Skeletal muscle cell (primary cell): ENCODE measurements at regions not wholly inside any gene's neighbourhood (a gene's known extent, or its start where the extent isn't known, plus 50 kb on each side); places are given as distances from the start of the nearest gene placed in this dataset.
A peak's percentile ranks its signal among the peaks of the same experiment; 100 is the strongest.
"Not testable (repeated sequence)": the region's sequence is repeated elsewhere in the genome, so short reads cannot be mapped to it uniquely, and the experiment has no call there.

Experiments used
- DNase-seq: peaks from one replicate; pipeline ENCODE4 v3.0.0-alpha.2; 2010; ENCODE audit warnings: low read depth
- H3K4me3 ChIP-seq: 2 replicates; pipeline ENCODE4 v1.5.1; 2011; ENCODE audit warnings: low read depth, mild to moderate bottlenecking, control low read depth, low read length, moderate library complexity

DNA sequence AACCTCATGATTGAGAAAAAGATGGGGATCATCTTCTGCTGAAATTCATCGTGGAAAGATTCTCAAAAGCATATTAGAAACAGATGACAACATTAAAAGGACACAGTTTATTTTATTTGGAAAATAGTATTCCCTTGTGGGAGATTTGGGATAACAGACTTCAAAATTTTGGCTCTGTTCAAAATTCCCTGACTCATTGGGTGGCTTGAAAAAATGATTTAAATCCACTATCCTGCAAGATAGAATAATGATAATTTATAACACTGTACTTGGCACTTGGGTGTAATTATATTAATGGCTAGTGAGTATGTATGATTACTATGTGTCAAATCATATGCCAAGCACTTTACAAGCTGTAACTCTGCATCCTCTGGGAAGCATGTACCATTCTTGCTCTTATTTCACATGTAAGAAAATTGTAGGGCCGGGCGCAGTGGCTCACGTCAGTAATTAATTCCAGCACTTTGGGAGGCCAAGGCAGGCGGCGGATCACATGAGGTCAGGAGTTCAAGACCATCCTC lies 128.8 kb downstream of the LMNTD1 start:
- H3K4me3 ChIP-seq: no peak overlapping the region
- no peak for DNase-seq

DNA sequence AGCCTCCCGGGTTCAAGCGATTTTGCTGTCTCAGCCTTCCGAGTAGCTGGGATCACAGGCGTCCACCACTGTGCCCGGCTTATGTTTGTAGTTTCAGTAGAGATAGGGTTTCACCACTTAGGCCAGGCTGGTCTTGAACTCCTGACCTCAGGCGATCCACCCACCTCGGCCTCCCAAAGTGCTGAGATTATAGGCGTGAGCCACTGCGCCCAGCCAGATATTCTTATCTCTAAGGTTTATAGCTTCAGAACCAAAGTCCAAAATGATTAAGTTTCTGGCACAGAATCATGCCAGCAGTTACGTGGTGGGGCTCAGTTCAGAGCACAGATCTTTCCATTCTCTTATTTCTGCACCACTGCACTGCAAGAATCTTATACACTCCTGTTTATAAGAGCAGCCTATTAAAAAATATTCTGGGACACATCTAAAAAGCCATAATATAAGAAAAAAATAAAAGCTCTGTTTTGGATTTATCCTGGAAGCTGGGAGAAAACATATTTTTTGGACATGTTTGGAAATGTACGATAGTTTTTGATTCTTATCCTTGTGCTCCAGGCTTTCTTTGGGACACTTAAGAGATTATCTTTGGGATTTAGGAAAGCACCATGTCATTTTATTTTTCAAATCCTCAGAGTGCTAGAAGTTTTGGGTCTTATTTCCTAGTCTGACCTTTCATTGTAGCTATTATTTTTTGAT lies 129.6 kb downstream of the LMNTD1 start:
- DNase-seq: no peak
- H3K4me3 ChIP-seq: no peak overlapping the region

DNA sequence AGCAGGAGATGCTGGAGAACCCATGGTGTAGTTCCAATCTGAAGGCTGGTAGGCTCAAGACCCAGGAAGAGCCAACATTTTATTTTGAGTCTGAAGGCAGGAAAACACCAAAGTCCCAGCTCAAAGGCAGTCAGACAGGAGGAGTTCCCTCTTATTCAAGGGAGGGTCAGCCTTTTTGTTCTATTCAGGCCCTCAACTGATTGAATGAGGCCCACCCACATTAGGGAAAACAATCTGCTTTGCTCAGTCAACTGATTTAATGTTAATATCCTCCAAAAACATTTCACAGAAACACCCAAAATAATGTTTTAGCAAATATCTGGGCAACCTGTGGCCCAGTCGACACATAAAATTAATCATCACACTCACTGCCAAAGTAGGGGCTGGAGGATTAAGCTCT lies 130.8 kb downstream of the LMNTD1 start:
- DNase-seq: no peak
- H3K4me3 ChIP-seq: no peak overlapping the region

DNA sequence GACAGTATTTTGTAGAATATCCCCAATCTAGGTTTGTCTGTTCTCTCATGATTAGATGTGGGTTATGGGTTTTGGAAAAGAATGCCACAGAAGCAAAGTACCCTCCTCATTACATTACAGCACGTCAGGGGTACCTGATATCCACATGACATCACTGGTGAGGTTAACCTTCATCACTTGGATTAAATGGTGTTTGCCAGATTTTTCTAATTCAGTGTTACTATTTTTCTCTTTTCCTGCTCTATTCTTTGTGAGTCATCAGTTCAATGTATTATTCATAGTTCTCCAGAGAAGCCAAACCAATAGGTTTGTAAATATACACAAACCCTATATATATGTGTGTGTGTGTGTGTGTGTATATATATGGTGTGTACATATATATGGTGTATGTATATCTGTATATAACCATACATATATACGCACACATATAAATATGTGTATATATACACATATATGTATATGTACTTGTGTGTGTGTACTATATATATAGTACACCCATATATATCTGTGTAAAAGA lies 131.4 kb downstream of the LMNTD1 start:
- DNase-seq: no peak
- H3K4me3 ChIP-seq: no peak overlapping the region

DNA sequence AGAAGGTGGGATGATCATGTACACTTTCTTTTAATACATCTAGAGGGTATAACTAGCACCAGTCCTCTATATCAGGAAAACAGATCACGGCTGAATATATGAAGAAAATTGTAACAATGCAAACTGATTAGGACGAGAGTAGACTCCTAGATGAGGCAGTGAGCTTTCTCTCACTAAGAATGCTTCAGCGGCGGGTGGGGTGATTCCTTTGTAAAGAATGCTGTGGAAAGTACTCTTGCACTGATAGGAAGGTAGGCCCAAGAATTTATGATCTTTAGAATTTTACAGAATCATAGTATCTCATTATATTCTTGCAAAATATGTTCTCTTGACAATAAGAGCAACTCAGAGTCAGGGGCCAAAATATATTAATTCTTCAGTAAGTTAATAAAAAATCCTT lies 133.0 kb downstream of the LMNTD1 start:
- no peak for DNase-seq
- H3K4me3 ChIP-seq: no peak overlapping the region

DNA sequence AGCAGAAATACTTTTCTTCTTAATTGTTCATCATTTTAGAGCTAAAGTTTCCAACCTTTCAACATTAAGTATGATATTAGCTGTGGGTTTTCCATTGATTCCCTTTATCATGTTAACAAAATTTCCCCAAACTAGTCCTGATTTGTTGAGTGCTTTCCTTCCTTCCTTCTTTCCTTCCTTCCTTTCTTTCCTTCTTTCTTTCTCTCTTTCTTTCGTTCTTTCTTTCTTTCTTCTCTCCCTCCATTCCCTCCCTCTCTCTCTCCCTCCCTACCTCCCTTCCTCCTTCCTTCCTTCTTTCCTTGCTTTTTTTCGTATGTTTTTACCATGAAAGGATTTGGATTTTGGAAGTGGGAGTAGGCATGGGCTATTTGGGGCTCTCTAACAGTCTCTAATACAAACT lies 133.5 kb downstream of the LMNTD1 start:
- no peak overlapping the region for H3K4me3 ChIP-seq
- no peak for DNase-seq

DNA sequence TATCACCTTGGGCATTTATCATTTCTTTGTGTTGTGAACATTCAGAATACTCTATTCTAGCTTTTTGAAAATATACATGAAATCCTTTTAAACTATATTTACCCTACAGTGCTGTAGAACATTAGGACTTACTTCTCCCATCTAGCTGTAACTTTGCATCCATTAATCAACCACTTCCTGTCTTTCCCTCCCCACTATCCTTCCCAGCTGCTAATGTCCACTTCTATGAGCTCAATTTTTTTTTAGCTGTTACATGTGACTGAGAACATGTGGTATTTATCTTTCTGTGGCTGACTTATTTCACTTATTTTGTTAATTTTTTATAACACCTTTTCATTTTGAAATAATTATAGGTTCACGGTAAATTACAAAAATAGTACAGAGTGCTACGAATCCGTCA lies 136.0 kb downstream of the LMNTD1 start:
- no peak overlapping the region for H3K4me3 ChIP-seq
- DNase-seq: no peak

DNA sequence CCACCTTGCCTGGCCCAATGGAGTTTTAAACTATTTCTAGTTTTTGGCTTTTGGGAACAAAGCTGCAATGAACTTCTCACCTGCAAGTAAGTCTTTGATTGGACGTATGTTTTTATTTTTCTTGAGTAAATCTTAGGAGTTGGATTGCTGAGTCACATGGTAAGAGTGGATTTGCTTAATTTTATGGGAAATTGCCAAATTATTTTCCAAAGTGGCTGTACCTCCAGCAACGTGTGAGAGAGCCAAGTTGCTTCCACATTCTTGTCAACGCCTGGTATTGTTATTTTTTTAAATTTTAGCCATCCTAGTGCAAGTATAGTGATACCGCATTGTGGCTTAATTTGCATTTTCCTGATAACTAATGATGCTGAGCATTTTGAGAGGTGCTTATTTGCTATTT lies 136.6 kb downstream of the LMNTD1 start:
- H3K4me3 ChIP-seq: no peak overlapping the region
- no peak for DNase-seq

DNA sequence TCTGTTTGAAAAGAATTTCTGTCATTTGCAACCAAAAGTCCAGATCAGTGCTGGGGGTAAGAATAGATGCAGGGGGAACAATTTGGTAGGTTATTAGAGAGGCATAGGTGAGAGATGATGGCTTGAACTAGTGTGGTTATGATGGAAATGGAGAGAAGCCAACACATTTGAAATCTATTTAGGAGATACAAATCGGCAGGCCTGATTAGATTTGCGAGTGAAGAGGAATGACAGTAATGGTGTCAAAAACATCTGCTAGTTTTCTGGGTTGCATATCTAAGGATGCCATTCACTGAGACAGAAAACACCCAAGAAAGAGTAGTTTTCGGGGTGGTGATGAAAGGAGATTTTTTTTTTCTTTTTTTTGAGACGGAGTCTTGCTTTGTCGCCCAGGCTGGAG lies 138.1 kb downstream of the LMNTD1 start:
- H3K4me3 ChIP-seq: no peak overlapping the region
- no peak for DNase-seq

DNA sequence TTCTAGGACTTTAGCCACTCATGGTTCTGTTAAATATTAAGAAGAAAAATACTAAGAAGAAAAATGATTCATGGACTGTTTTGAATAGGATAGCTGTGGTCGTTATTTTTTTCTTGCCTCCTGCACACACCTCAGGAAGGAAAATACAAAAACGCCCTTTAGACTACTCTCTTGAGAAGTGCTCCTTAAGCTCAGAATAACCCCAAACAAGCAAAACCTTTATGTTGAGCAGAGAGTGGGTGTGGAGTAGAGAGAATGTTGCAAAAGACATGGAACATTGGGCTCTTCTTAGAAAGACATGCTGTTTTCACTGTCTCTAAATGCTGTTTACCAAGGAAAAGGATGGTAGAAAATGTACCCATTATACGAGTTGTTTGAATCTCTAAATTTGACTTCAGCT lies 140.3 kb downstream of the LMNTD1 start:
- no peak for DNase-seq
- H3K4me3 ChIP-seq: no peak overlapping the region

DNA sequence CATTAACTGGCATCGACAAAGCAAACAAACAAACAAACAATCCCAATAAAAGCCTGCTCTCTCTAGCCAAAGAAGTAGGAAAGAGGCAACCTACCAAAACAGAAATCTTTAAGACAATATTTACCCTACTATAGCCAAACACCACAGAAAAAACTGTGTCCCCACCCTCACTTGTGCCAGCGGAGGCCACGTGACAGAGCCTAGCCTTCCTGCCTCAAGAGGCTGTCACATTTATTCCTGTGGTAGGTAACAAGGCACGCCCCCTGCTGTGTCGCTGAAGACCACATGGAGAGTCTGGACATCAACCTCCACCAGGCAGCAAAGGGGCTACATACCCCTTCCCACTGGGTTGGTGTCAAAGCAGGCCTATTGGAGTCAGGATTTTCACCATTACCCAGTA lies 148.1 kb downstream of the LMNTD1 start:
- no peak overlapping the region for H3K4me3 ChIP-seq
- DNase-seq: no peak

DNA sequence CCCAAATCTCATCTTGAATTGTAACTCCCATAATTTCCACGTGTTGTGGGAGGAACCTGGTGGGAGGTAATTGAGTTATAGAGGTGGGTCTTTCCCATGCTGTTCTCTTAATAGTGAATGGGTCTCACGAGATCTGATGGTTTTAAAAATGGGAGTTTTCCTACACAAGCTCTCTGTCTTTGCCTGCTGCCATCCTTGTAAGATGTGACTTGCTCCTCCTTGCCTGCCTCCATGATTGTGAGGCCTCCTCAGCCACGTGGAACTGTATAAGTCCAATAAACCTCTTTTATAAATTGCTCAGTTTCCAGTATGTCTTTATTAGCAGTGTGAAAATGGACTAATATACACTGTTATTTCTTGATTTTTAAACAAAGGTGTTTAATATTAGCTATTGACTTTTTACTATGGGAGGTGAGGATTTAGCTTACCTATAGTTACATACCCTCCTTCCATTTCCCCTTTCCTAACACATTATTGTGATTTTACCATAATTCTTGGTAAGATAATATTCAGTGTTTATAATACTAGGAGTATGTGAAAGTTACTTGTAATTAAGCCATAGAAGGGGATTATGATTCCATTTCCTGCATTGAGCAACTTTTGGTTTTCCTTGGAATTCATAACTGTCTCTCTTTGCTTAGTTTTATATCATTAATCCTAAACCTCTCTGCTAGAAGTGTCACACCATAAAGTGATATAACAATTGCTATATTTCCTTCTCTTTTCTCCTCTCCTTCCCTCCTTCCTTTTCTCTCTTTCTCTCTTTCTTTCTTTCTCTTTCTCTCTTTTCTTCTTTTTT lies 151.0 kb upstream of the KRAS start:
- no peak for DNase-seq
- no peak overlapping the region for H3K4me3 ChIP-seq

DNA sequence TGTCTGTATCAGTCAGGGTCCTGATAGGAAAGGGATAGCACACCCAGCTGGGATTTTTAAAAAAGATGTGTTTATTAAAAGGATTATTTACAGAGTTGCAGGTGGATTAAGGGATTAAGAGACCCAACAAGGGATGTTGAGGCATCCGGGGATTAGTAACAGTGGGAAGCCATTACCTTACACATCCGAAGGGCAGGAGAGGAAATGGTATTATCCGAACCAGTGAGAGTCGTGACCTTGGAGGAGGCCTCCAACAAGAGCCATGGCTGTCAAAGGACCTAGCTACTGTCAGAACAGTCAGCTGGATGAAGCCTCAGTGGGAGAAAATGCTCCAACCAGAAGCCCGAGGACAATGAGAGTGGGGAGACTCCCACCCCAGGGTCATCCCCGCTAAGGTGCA lies 146.3 kb upstream of the KRAS start:
- no peak for DNase-seq
- H3K4me3 ChIP-seq: no peak overlapping the region

DNA sequence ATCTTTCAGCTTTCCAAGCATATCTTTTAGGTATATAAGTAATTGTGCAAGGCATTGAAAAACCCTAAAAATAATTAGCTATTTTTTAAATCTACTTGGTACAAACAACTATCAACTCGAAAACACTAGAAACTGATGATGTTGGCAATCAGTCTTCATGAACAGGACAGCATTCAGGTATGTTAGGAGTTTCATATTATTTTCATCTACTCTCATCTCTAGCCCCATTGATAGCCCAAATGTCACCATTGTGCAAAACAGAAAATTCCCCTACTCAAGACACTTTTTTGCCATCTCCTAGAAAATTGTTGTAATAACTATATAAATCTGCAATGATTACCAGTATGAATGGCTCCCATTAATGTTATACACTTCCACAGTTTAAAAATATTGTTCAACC lies 144.5 kb upstream of the KRAS start:
- no peak for DNase-seq
- H3K4me3 ChIP-seq: no peak overlapping the region

DNA sequence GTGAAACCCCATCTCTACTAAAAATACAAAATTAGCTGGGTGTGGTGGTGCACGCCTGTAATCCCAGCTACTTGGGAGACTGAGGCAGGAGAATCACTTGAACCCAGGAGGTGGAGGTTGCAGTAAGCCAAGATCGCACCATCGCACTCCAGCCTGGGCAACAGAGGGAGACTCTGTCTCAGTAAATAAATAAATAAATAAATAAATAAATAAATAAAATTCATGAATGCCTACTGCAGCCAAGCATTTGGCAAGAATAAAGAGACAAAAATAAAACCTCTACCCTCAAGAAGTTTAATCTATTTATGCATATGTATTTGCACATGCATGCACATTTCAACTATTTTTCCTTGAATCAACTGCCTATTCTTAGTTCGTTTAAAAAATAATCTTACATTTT lies 144.0 kb upstream of the KRAS start:
- not testable (repeated sequence) for H3K4me3 ChIP-seq, DNase-seq

DNA sequence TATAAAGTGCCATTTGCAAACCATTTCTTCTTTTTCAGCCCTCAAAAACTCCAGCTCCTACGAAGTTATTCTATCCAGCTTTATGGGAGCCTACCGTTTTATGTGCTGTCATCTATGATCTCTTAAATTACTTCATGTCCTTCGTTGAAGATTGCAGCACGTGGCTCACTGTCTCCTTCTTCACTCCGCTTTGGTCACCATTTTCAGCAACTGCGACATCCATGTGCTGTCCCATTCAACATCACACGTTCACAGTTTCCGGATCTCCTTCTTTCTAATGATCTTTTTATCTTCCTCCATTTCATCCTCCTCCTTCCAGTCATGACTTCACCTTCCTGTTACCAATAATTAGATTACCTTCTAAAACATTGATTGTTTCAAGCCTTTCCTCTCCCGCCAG lies 143.3 kb upstream of the KRAS start:
- H3K4me3 ChIP-seq: no peak overlapping the region
- DNase-seq: no peak

DNA sequence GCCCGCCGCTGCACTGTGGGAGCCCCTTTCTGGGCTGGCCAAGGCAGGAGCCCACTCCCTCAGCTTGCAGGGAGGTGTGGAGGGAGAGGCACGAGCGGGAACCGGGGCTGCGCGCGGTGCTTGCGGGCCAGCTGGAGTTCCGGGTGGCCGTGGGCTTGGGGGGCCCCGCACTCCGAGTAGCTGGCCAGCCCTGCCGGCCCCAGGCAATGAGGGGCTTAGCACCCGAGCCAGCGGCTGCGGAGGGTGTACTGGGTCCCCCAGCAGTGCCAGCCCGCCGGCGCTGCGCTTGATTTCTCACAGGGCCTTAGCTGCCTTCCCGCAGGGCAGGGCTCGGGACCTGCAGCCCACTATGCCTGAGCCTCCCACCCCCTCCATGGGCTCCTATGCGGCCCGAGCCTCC lies 140.6 kb upstream of the KRAS start:
- H3K4me3 ChIP-seq, DNase-seq: not testable (repeated sequence)

DNA sequence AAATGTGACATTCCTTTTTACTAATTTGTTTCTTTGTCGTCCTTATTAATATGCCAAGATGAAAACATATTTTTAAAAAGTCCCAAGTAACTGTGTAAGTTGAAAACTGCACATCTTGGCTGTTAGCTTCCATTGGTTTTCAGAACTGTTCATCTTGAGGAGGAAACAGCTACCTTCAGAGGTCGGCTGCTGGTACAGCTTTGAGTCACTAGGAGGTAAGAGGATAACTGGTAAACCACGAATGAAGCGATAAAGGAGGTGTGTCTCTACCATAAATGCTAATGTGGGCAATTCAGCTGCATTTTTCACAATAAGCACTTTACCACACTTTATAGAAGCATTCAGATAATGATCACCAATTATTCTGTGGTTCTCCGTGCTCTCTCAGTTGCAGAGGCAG lies 137.5 kb upstream of the KRAS start:
- no peak for DNase-seq

DNA sequence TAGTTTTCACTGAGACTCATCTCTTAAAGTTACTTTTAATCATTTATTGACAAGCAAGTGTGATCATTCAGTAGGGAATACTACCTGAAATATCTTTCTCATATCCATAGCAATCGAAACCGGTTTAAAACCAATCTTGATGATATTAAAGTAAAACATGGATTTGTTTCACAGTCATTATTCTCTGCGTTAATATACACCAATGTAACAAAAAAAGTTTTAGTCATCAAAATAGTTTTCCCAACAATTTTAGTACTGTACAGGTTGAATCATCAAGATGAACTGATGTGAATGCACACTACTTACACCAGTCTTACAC lies 137.0 kb upstream of the KRAS start:
- DNase-seq: no peak
- H3K4me3 ChIP-seq: no peak overlapping the region

More for the DNA sequence above, 137.5 kb upstream of the KRAS start:
- no peak overlapping the region for H3K4me3 ChIP-seq

DNA sequence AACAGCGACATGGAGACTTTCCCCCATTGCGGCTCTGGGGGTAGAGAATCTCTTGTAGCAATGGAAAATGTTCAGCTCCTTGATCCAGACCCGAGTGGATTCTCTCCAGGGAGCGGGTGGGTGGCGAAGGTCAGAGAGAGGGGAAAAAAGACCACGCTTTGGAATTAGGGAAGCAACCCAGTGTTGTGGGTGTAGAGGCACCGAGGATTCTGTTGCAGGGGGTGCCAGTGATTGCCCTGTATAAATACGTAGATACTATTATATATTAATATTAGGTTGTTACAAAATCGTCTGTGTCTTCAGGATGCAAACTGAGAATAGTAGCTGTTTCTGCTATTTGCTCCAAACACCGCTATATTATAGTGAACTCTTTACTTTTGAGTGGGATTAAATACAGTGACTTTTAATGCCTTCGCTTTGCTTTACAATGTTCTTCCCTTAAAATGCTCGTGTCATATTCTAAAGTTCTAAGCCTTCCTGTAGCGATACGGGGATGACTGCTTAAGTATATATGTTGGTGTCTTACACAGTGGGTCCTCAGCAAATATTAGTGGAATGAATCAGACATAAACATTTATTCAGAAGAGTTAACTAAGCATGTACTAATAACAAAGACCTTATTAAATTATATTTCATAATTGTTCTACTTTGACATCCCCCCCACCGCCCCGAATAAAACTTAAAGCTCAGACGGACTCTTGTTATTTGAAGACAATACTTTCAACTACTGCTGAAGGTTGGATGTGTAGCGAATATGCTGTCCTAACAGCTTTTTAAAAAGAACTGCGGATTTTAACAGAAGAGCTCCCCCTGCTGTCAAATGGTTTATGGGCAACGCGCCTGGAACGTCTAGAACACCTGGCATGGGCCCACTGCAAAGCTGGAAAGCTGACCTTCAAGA lies 136.4 kb upstream of the KRAS start:
- peak; percentile 59 for DNase-seq
- peak overlapping the region; percentile 83 for H3K4me3 ChIP-seq
